WTC11 (cell line): ENCODE measurements at regions not wholly inside any gene's neighbourhood (a gene's known extent, or its start where the extent isn't known, plus 50 kb on each side); places are given as distances from the start of the nearest gene placed in this dataset.

Source experiments
- ATAC-seq: fragments of 200-7000 bp; cut with Tn5 transposase; 2 replicates; pipeline ENCODE4 v1.10.0; 2021; ENCODE audit warnings: mild to moderate bottlenecking, moderate library complexity
- CTCF ChIA-PET: fragments of 300-600 bp; sonication (Branson Sonifier 250); formaldehyde crosslinking; loops from one replicate; lab custom pipeline; 2021; ENCODE audit warnings: antibody characterized with exemption; lab: Charles Lee
- POLR2A ChIA-PET: fragments of 350-600 bp; sonication (Branson Sonifier 250); formaldehyde crosslinking; loops from one replicate; lab custom pipeline; 2021; ENCODE audit warnings: antibody characterized with exemption; lab: Charles Lee
- DNase-seq: peaks from one replicate; pipeline ENCODE4 v3.0.0; 2021; ENCODE audit warnings: low spot score
- H3K27ac Mint-ChIP-seq: 2 replicates; pipeline ENCODE4 v1.8.0; 2021; ENCODE audit warnings: mixed read lengths
- H3K27me3 Mint-ChIP-seq: 2 replicates; pipeline ENCODE4 v1.8.0; 2021; ENCODE audit warnings: low read depth, mild to moderate bottlenecking, moderate library complexity, mixed read lengths
- H3K36me3 Mint-ChIP-seq: 2 replicates; pipeline ENCODE4 v1.8.0; 2021; ENCODE audit warnings: mixed read lengths
- H3K4me1 Mint-ChIP-seq: 2 replicates; pipeline ENCODE4 v1.8.0; 2022; ENCODE audit warnings: mixed read lengths
- H3K4me3 Mint-ChIP-seq: 2 replicates; pipeline ENCODE4 v1.8.0; 2021; ENCODE audit warnings: mild to moderate bottlenecking, moderate library complexity, mixed read lengths
- H3K9me3 Mint-ChIP-seq: 2 replicates; pipeline ENCODE4 v1.8.0; 2021; ENCODE audit warnings: mixed read lengths
- ATF1 ChIP-seq: sonication (generic); formaldehyde crosslinking; IDR thresholded peaks from 2 replicates; pipeline ENCODE4 v1.8.1; 2023; ENCODE audit warnings: mild to moderate bottlenecking, moderate library complexity, missing genetic modification reagents
- E2F1 ChIP-seq: sonication (generic); formaldehyde crosslinking; IDR thresholded peaks from 2 replicates; pipeline ENCODE4 v1.8.0; 2022; ENCODE audit warnings: mild to moderate bottlenecking, missing genetic modification reagents
- ELF4 ChIP-seq: sonication (generic); formaldehyde crosslinking; IDR thresholded peaks from 2 replicates; pipeline ENCODE4 v1.8.1; 2022; ENCODE audit warnings: low read depth, mild to moderate bottlenecking, moderate library complexity, missing genetic modification reagents
- ETV6 ChIP-seq: sonication (generic); formaldehyde crosslinking; IDR thresholded peaks from 2 replicates; pipeline ENCODE4 v1.8.1; 2022; ENCODE audit warnings: mild to moderate bottlenecking, missing genetic modification reagents
- FOXP1 ChIP-seq: sonication (generic); formaldehyde crosslinking; IDR thresholded peaks from 2 replicates; pipeline ENCODE4 v1.8.0; 2022; ENCODE audit warnings: missing genetic modification reagents, mild to moderate bottlenecking, moderate library complexity, borderline replicate concordance
- GTF2I ChIP-seq: fragments of 250-450 bp; sonication (Bioruptor Pico); conservative IDR thresholded peaks from 2 replicates; pipeline ENCODE4 v1.4.0; 2021; ENCODE audit warnings: mild to moderate bottlenecking
- JAZF1 ChIP-seq: fragments of 250-450 bp; sonication (Bioruptor Pico); IDR thresholded peaks from 2 replicates; pipeline ENCODE4 v1.9.0; 2021; ENCODE audit warnings: moderate library complexity, mild to moderate bottlenecking, inconsistent platforms
- JUN ChIP-seq: sonication (generic); formaldehyde crosslinking; IDR thresholded peaks from 2 replicates; pipeline ENCODE4 v1.8.0; 2023; ENCODE audit warnings: mild to moderate bottlenecking, missing genetic modification reagents
- MAX ChIP-seq: sonication (generic); formaldehyde crosslinking; IDR thresholded peaks from 2 replicates; pipeline ENCODE4 v1.8.0; 2022; ENCODE audit warnings: mild to moderate bottlenecking, missing genetic modification reagents
- PRRX2 ChIP-seq: fragments of 250-450 bp; sonication (Bioruptor Pico); IDR thresholded peaks from 2 replicates; pipeline ENCODE4 v1.8.0; 2021; ENCODE audit warnings: mild to moderate bottlenecking
- RELA ChIP-seq: sonication (generic); formaldehyde crosslinking; IDR thresholded peaks from 2 replicates; pipeline ENCODE4 v1.8.1; 2022; ENCODE audit warnings: missing genetic modification reagents, mild to moderate bottlenecking, borderline replicate concordance
- SMAD3 ChIP-seq: sonication (generic); formaldehyde crosslinking; IDR thresholded peaks from 2 replicates; pipeline ENCODE4 v1.8.0; 2022; ENCODE audit warnings: missing genetic modification reagents, mild to moderate bottlenecking, borderline replicate concordance
- SP1 ChIP-seq: sonication (generic); formaldehyde crosslinking; conservative IDR thresholded peaks from 2 replicates; pipeline ENCODE4 v1.8.1; 2022; ENCODE audit warnings: missing genetic modification reagents
- ZBTB21 ChIP-seq: sonication (generic); formaldehyde crosslinking; IDR thresholded peaks from 2 replicates; pipeline ENCODE4 v1.8.1; 2023; ENCODE audit warnings: mild to moderate bottlenecking, missing genetic modification reagents, borderline replicate concordance
- ZNF138 ChIP-seq: sonication (generic); formaldehyde crosslinking; conservative IDR thresholded peaks from 2 replicates; pipeline ENCODE4 v1.8.1; 2022; ENCODE audit warnings: mild to moderate bottlenecking, moderate library complexity, missing genetic modification reagents
- TF ChIP-seq, protein P1 (sequence below): fragments of 250-450 bp; sonication (Bioruptor Pico); IDR thresholded peaks from 2 replicates; pipeline ENCODE4 v1.9.0; 2021; ENCODE audit warnings: mild to moderate bottlenecking
- TF ChIP-seq, protein P2 (sequence below): fragments of 250-450 bp; sonication (Bioruptor Pico); IDR thresholded peaks from 2 replicates; pipeline ENCODE4 v1.8.0; 2021; ENCODE audit warnings: mild to moderate bottlenecking
- TF ChIP-seq, protein P3 (sequence below): fragments of 200-600 bp; IDR thresholded peaks from 2 replicates; pipeline ENCODE4 v1.8.0; 2022; ENCODE audit warnings: antibody characterized with exemption
- TF ChIP-seq, protein P4 (sequence below): fragments of 250-450 bp; sonication (Bioruptor Pico); IDR thresholded peaks from 2 replicates; pipeline ENCODE4 v1.9.0; 2021; ENCODE audit warnings: moderate library complexity, mild to moderate bottlenecking, inconsistent platforms, borderline replicate concordance
- TF ChIP-seq, protein P5 (sequence below): sonication (generic); formaldehyde crosslinking; IDR thresholded peaks from 2 replicates; pipeline ENCODE4 v1.8.1; 2022; ENCODE audit warnings: missing genetic modification reagents, borderline replicate concordance

GRCh38 chr16:11493531-11493929, 93.2 kb downstream of the LITAF start:
- H3K4me1 Mint-ChIP-seq, result peaks cover 31% of the 10 kb centered on the region
- H3K9me3 Mint-ChIP-seq, result peaks cover 24% of the 10 kb centered on the region
- H3K36me3 Mint-ChIP-seq, result peaks cover 28% of the 10 kb centered on the region
- CTCF ChIA-PET, result interaction anchor here (1.1 kb wide), 1 partner anchor 39 kb away, joined by 4 read pairs; no protein-coding TSS in a partner anchor
- POLR2A ChIA-PET, result interaction anchor here (0.5 kb wide), 1 partner anchor 11 kb away, joined by 5 read pairs; no protein-coding TSS in a partner anchor
- H3K4me3 Mint-ChIP-seq, result peak overlapping the region; percentile 52
- no peaks in the 10 kb centered on the region for H3K27me3 Mint-ChIP-seq
- peak overlapping the region; percentile 74; the same call in 1 of the 2 replicates for H3K27ac Mint-ChIP-seq
- DNase-seq (peak; percentile 46), ATAC-seq (peak; percentile 43)
- TF ChIP-seq, protein P1, sequence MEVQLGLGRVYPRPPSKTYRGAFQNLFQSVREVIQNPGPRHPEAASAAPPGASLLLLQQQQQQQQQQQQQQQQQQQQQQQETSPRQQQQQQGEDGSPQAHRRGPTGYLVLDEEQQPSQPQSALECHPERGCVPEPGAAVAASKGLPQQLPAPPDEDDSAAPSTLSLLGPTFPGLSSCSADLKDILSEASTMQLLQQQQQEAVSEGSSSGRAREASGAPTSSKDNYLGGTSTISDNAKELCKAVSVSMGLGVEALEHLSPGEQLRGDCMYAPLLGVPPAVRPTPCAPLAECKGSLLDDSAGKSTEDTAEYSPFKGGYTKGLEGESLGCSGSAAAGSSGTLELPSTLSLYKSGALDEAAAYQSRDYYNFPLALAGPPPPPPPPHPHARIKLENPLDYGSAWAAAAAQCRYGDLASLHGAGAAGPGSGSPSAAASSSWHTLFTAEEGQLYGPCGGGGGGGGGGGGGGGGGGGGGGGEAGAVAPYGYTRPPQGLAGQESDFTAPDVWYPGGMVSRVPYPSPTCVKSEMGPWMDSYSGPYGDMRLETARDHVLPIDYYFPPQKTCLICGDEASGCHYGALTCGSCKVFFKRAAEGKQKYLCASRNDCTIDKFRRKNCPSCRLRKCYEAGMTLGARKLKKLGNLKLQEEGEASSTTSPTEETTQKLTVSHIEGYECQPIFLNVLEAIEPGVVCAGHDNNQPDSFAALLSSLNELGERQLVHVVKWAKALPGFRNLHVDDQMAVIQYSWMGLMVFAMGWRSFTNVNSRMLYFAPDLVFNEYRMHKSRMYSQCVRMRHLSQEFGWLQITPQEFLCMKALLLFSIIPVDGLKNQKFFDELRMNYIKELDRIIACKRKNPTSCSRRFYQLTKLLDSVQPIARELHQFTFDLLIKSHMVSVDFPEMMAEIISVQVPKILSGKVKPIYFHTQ, result no peak
- no peak for TF ChIP-seq JUN (CRISPR knock-in tag)

DNA sequence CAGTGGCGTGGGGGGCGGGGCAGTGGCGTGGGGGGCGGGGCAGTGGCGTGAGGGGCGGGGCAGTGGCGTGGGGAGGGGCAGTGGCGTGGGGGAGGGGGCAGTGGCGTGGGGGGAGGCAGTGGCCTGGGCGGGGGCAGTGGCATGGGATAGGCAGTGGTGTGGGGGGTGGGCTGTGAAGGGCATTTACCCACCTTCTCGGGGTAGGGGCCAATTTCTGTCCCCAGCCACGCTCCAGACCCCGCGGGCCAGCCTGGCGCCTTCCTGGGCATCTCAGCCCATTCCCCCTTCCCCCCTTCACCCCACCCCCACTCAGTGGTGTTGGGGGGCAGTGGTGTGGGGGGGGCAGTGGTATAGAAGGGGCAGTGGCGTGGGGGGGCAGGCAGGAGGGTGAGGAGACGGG, 92.7 kb downstream of the LITAF start:
- peaks cover 35% of the 10 kb centered on the region for H3K4me1 Mint-ChIP-seq
- ChIA-PET POLR2A (interaction anchor here (0.6 kb wide), 1 partner anchor 357 kb away, joined by 4 read pairs; the partner anchor contains the start of gene RSL1D1), CTCF (interaction anchor here (0.6 to 1.1 kb wide), 4 partner anchors 21 to 174 kb away, joined by 3 to 4 read pairs (median 3); partner anchors contain the start of gene SNN)
- no peak overlapping the region for H3K4me3 Mint-ChIP-seq
- TF ChIP-seq RELA, result no peak
- TF ChIP-seq ATF1 (CRISPR knock-in tag), result no peak
- no peak for TF ChIP-seq PRRX2 (CRISPR knock-in tag)
- TF ChIP-seq, protein P2, sequence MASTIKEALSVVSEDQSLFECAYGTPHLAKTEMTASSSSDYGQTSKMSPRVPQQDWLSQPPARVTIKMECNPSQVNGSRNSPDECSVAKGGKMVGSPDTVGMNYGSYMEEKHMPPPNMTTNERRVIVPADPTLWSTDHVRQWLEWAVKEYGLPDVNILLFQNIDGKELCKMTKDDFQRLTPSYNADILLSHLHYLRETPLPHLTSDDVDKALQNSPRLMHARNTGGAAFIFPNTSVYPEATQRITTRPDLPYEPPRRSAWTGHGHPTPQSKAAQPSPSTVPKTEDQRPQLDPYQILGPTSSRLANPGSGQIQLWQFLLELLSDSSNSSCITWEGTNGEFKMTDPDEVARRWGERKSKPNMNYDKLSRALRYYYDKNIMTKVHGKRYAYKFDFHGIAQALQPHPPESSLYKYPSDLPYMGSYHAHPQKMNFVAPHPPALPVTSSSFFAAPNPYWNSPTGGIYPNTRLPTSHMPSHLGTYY (CRISPR knock-in tag), result no peak
- TF ChIP-seq ELF4 (CRISPR knock-in tag), result no peak
- no peak for TF ChIP-seq SMAD3 (CRISPR knock-in tag)
- TF ChIP-seq, all 79 proteins: peak for 0
- DNase-seq (peak; percentile 51), ATAC-seq (peak; percentile 39)
- Mint-ChIP-seq H3K27ac (no peak overlapping the region), H3K36me3 (peaks cover 27% of the 10 kb centered on the region), H3K9me3 (peaks cover 24% of the 10 kb centered on the region), H3K27me3 (no peaks in the 10 kb centered on the region)

- ATAC-seq (peak; percentile 37), DNase-seq (peak; percentile 31)
- CTCF ChIA-PET, result interaction anchor here (0.6 to 1.1 kb wide), 5 partner anchors 21 to 173 kb away, joined by 3 to 7 read pairs (median 3); partner anchors contain the start of gene SNN
- no peaks in the 10 kb centered on the region for H3K27me3 Mint-ChIP-seq
- peaks cover 27% of the 10 kb centered on the region for H3K36me3 Mint-ChIP-seq
- TF ChIP-seq JAZF1 (CRISPR knock-in tag), result no peak
- TF ChIP-seq, protein P3, sequence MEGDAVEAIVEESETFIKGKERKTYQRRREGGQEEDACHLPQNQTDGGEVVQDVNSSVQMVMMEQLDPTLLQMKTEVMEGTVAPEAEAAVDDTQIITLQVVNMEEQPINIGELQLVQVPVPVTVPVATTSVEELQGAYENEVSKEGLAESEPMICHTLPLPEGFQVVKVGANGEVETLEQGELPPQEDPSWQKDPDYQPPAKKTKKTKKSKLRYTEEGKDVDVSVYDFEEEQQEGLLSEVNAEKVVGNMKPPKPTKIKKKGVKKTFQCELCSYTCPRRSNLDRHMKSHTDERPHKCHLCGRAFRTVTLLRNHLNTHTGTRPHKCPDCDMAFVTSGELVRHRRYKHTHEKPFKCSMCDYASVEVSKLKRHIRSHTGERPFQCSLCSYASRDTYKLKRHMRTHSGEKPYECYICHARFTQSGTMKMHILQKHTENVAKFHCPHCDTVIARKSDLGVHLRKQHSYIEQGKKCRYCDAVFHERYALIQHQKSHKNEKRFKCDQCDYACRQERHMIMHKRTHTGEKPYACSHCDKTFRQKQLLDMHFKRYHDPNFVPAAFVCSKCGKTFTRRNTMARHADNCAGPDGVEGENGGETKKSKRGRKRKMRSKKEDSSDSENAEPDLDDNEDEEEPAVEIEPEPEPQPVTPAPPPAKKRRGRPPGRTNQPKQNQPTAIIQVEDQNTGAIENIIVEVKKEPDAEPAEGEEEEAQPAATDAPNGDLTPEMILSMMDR, result no peak
- no peak for TF ChIP-seq ZNF138
- TF ChIP-seq RELA, result no peak
- TF ChIP-seq, protein P4, sequence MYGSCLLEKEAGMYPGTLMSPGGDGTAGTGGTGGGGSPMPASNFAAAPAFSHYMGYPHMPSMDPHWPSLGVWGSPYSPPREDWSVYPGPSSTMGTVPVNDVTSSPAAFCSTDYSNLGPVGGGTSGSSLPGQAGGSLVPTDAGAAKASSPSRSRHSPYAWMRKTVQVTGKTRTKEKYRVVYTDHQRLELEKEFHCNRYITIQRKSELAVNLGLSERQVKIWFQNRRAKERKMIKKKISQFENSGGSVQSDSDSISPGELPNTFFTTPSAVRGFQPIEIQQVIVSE, result no peak
- no peak for TF ChIP-seq JUN (CRISPR knock-in tag)
- TF ChIP-seq FOXP1 (CRISPR knock-in tag), result no peak
- no peak for TF ChIP-seq GTF2I (CRISPR knock-in tag)
- no peak for TF ChIP-seq ETV6 (CRISPR knock-in tag)
- TF ChIP-seq ZBTB21 (CRISPR knock-in tag), result no peak
- no peak for TF ChIP-seq E2F1 (CRISPR knock-in tag)
- TF ChIP-seq, protein P5, sequence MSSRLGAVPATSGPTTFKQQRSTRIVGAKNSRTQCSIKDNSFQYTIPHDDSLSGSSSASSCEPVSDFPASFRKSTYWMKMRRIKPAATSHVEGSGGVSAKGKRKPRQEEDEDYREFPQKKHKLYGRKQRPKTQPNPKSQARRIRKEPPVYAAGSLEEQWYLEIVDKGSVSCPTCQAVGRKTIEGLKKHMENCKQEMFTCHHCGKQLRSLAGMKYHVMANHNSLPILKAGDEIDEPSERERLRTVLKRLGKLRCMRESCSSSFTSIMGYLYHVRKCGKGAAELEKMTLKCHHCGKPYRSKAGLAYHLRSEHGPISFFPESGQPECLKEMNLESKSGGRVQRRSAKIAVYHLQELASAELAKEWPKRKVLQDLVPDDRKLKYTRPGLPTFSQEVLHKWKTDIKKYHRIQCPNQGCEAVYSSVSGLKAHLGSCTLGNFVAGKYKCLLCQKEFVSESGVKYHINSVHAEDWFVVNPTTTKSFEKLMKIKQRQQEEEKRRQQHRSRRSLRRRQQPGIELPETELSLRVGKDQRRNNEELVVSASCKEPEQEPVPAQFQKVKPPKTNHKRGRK (CRISPR knock-in tag), result no peak
- TF ChIP-seq SP1 (CRISPR knock-in tag), result no peak
- no peak for TF ChIP-seq MAX (CRISPR knock-in tag)
- H3K4me3 Mint-ChIP-seq, result no peak overlapping the region
- POLR2A ChIA-PET, result interaction anchor here (0.6 to 0.7 kb wide), 2 partner anchors 121 to 357 kb away, joined by 4 to 5 read pairs; partner anchors contain the start of gene RSL1D1
- H3K27ac Mint-ChIP-seq, result peak overlapping the region; percentile 19; the same call in 1 of the 2 replicates
- peaks cover 35% of the 10 kb centered on the region for H3K4me1 Mint-ChIP-seq
- H3K9me3 Mint-ChIP-seq, result peaks cover 24% of the 10 kb centered on the region
Measured at GRCh38 chr16:11494433-11494832, 92.3 kb downstream of the LITAF start.
